Colon (tissue), 2 donors: ENCODE measurements at regions not wholly inside any gene's neighbourhood (a gene's known extent, or its start where the extent isn't known, plus 50 kb on each side); places are given as distances from the start of the nearest gene placed in this dataset.

Experiments used
- FAIRE-seq: peaks from 2 replicates; lab custom pipeline; 2012; peaks lifted over from hg19 to GRCh38; lab: Jason Lieb, UNC
- donor health status: control.
- donor health status: control.

DNA sequence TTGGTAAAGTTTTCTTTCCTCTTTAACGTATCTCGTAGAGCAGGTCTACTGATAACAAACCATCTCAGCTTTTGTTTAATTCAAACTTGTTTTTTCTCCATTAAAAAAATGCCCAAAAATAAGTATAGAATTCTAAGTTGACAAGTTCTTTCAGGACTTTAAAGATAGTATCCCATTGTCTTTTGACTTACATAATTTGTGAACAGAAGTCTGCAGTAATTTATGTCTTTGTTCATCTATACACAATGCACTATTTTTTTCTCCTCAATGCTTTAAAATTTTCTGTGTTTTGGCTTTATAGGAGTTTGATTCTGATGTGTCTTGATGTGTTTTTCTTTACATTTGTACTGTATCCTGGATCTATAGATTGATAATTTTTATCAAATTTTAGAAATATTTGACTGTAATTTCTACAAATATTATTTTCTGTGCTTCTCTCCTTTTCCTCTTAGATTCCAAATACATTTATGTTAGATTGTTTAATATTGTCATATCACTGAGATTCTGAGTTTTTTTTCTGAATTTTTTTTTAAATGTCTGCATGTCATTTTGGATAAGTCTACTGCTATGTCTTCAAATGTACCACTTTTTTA, 143.3 kb downstream of the FTCDNL1 start:
- no peak for FAIRE-seq

DNA sequence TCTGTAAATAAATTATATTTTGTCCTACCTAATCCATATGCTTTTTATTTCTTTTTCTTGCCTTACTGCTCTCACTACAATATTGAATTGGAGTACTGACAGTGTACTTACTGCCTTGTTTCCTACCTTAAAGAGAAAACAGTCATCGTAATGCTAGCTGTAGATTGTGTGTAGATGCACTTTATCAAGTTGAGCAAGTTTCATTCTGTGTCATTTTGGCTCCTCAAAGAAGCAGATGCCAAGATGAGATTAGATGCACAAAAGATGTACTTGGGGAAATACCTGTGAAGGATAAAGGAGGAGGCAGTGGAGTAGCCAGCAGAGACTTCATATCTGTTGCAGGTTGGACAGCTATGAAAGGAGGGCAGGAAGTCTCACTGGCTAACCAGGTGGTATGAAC, 145.5 kb downstream of the FTCDNL1 start:
- FAIRE-seq, result no peak

DNA sequence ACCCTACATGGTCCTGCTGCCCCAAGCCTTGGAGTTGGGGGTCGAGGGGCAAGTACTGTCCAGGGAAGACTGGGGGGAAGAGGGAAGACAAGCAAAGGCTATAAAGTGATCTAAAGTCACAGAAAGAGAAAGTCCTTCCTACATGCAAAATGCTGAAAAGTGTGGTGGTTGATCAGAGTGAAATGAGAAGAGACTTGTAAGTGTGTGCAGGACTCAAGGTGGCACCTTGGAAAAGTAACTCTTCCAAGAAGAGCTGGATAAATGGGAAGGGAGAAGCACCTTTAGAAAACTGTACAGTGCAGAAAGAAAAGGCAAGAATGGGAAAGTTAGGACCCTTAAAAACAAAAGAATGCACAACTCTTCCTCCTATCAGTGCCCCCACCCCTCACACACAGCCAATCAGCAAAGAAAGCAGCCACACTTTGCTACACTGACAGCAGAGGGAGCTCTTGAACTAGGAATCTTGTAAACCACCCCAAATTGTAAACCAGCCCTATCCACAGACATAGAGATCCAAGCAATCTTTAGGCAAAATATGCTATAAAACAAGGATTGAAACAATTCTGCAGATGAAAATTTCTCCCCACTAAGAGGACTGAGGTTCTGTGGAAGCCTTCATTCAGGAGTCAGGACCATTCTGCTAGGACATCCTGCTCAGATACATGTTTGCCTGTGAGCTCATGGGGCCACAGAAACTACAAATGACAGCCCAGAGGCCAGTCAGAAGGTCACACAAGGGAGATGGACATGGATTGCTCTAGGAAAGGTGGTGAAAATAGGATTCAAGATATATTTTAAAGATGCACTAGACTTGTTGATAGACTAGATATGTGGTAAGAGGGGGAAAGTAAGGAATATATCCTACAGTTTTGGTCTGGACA, 146.4 kb downstream of the FTCDNL1 start:
- no peak for FAIRE-seq

DNA sequence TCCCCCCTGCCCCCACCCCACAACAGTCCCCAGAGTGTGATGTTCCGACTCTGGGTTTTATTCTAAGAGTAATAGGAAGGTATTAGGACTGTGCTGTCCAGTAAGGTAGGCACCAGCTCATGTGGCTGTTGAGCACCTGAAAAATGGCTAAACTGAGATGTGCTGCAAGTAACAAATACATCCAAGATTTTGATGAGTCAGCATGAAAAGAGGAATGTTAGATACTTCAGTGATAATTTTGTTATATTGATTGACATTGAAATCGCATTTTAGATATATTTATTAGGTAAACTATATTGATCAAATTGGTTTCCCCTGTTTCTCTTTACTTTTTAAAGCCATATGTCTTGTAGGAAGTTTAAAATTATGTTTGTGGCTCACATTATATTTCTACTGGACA, 147.8 kb downstream of the FTCDNL1 start:
- no peak for FAIRE-seq

DNA sequence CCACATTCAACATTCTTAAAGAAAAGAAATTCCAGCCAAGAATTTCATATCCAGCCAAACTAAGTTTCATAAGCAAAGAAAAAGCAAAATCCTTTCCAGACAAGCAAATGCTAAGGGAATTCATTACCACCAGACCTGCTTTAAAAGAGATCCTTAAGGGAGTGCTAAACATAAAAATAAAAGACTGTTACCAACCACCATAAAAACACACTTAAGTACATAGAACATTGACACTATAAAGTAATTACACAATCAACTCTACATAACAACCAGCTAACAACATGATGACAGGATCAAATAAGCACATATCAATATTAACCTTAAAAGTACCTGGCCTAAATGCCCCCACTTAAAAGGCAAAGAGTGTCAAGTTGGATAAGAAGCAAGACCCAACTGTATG, 153.5 kb downstream of the FTCDNL1 start:
- no peak for FAIRE-seq

DNA sequence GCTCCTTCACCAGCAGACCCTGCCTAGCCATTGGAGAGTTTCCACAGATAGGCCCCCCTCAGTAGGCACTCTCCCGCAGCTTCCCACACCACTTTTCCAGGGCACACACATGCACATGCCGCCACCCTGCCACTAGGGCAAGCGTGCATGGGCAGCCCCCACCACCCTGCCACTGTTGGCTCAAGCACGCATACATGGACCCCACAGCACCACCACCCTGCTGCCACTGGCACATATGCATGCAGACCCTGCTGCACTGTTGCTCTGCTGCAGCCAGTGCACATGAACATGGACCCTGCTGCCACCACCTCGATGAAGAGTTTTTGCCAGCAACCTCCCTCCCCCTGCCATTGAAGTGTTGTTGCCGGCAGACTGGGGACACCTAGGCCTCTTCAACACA, 154.9 kb downstream of the FTCDNL1 start:
- no peak for FAIRE-seq

DNA sequence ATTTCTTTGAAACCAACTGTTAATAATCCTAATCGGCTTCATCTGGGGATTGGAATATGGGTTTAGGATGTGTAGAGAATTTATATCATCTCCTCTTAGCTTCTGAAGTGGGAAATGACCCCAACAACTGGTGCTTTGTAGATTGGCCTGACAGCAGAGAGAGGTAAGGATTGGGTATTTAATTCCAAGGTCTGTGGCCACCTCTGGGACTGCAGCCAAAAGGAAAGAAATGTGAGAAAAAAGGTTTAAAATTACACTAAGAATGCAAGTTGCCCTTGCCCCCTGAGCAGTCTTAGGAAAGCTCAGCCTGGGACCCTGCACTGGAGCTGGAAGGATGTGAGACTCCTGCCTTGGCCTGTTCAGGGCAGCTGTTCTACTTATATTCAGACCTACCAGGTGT, 157.1 kb downstream of the FTCDNL1 start:
- FAIRE-seq, result no peak

DNA sequence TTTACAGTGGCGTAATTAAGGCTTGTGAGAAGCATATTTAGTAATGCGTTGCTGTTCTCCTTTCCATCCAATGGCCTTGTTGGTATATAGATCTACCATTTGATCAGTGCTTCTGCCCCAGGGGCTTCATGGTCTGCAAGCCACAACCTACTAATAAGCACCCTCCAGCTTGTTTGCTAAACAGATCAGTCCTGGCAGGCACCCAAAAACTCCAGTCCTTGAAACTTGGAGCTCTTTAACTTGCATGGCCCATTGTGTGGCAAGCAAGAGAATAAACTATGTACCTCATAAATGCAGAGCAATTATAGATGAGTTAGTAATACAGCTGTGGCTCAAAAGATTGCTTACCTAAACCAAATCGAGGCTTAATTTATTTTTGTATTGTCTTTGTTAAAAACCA, 158.5 kb downstream of the FTCDNL1 start:
- FAIRE-seq, result no peak

DNA sequence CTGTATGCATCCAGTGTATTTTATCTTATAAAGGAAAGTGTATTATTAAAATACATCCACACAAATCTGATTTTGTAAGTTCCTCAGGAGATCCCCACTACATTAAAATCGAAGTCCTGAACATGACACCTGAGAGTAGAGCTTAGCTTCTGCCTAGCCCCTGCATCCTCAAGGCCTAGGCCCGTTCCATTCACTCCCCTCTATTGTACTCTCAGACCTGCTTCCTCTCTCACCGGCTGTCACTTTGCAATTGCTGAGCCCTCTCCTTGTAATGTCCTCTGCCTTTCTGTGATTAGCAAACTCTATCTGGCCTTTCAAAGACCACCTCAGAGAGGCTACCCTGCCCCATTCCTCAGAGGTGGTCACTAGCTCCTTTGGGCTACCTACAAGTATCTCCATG, 160.8 kb downstream of the FTCDNL1 start:
- FAIRE-seq, result no peak

DNA sequence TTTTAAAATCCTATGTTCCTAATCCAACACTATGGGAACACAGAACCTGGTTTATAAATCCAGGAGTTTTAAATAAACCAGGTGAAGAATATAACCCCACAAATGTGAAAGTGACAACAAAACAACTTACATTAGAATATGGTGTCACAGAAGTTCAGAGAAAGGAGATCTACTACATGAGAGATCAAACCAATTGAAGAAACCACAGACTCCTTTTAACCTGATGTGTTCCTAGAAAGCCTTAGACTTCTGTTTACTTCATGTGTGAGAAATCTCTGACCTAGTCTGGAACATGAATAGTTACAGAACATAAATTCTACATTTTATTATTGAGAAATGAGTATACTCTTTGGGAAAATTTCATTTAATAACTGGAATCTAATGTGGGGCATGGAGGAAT, 165.3 kb downstream of the FTCDNL1 start:
- no peak for FAIRE-seq

DNA sequence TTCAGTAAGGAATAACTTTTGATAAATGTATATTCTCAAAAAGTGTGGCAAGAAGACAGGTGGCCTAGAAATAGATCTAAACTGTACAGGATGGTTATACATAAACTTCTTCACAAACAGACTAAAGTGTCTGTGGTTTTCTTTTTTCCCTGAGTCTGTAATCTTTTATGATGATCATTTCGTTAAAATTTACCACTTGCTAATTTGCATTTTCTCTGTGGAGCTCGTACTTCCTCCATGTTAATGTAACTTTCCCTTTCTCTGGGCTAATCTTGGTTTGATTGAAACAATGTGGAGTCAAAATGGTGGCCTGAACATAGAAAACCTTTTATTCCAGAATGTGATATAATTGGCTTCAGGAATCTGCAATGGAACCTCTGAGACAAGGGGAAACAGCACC, 166.2 kb downstream of the FTCDNL1 start:
- FAIRE-seq, result peak; percentile 5

DNA sequence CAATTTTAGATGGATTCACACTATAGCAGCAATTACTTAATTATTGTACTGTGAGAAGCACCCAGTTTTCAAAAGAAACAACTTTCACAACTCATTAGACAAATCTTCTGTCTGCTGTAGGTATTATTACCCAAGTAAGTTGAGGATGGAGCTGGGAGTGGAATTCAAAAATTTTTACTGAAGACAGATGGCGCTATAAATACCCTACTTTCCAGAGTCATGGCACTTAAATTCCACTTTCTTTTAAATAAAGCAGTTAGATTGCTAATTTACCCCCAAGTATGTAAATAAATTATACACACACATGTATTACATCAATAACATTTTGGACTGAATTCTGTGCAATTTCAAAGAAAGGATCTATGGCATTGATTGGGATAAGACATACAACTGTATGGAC, 166.8 kb downstream of the FTCDNL1 start:
- no peak for FAIRE-seq

DNA sequence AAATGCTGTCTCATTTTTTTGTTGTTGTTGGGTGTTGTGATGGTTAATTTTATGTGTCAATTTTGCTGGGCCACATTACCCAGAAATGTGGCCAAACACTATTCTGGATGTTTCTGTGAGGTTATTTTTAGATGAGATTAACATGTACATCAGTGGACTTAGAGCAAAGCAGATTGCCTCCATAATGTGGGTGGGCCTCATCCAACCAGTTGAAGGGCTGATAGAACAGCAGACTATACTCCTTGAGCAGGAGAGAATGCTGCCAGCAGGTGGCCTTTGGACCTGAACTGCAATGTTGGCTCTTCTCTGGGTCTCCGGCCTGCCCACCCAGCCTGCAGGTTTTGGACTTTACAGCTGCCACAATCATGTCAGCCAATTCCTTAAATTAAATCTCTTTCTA, 169.0 kb downstream of the FTCDNL1 start:
- FAIRE-seq, result no peak

DNA sequence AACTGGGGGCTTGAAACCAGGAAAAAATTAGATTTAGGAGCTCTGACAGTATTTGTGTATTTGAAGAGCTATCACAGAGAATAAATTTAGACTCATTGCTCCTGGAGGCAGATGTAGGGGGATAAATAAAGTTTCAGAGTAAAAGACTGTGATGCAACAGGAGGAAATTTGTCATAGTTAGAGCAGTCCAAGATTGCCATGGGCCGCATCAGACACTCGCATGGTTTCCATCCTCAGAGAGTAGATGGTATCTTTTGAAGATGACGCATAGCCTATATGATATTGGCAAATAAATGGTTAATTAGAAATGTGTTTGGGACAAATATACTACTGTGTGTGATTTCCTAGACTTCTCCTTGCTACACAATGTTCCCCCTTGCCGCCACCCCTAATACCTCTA, 170.5 kb downstream of the FTCDNL1 start:
- no peak for FAIRE-seq

DNA sequence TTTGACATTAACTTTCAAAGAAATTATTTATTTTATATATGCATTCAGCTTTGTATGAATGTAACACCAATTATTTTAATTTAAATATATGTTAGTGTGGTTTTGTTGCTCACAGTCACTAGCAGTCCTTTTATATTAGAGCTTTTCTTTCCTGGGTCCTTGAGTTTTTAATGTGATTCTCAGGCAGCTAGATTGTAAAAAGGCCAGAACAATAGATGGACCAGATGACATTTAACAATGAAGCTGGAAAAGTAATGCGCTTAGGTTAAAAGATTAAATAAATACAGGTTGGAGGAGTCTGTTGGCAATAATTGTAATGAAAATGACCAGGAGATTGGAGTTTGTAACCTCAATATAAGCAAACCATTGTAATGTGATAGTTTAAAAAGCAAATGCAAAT, 171.1 kb downstream of the FTCDNL1 start:
- no peak for FAIRE-seq

DNA sequence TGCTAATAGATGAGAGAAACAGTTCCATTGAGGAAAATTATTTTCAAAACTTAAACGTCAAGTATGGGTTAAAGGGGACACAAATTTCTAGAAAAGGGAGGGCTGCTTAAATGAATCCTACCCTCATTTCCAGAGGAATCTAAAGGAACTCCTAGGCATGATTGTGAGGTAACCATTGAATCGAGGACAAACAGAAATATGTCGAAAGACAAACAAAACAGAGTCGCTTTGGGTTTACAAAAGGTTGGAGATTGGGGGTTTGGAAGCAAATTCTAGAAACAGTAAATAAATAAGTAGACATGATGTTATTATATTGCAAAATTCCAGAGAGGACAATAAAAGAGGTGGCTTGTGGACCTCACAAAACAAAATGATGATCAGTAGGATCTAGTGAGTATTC, 173.1 kb downstream of the FTCDNL1 start:
- no peak for FAIRE-seq

DNA sequence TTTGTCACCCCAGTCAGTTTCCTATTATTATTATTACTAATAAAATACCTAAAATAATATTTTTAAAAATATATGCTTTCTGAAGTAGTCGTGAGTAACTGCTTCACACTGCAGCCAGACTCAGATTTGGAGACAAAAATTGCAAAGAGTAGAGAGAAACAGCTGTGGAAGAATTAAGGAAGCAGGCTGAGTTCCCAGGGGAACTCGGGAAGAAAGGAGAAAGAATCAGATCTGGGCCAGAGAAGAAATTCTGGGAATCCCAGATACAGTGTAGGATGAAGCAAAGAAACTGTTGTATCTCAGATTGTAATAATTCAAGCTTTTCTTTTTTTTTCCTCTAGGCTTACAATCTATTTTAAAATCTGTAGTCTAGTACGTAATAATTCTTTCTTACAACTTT, 182.3 kb downstream of the FTCDNL1 start:
- no peak for FAIRE-seq

DNA sequence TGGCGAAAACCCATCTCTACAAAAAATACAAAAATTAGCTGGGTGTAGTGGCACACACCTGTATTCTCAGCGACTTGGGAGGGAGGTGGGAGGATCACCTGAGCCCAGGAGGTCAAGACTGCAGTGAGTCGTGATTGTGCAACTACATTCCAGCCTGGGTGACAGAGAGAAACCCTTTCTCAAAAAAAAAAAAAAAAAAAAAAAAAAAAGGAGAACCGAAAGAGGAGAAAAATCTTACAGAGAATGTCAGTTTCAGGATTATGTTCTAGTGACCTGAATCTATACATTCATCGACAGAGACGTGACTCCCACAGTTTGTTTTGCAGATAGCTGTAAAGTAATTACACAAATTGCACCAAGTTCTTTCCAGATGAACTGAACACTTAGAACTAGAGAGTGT, 187.8 kb downstream of the FTCDNL1 start:
- no peak for FAIRE-seq

DNA sequence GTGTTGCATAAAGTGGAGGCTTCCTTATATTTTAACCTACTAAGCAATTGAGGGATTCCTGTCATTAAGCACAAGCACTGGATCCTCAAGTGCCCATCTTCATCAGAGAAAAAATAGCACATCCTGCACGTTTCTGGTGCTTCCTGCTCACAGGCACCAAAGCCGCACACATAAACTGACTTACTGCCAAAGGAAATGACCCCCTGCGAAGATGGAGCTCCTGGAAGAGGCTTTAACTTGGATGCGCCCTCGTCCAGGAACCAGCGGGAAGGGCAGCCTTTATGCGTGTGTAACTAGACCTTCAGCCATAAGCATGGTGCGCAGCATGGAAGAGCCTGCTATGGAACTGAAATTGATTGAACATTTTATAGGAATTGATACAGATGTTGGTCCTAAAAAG, 188.7 kb downstream of the FTCDNL1 start:
- FAIRE-seq, result no peak

DNA sequence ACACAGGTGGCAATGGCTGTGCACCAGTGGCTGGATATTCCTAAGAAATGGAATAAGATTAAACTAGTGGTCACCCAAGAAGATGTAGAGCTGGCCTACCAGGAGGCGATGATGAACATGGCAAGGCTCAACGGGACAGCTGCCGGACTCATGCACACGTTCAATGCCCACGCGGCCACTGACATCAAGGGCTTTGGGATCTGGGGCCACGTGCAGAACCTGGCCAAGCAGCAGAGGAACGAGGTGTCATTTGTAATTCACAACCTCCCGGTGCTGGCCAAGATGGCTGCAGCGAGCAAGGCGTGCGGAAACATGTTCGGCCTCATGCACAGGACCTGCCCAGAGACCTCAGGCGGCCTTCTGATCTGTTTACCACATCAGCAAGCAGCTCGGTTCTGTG, 190.8 kb downstream of the FTCDNL1 start:
- FAIRE-seq, result no peak

DNA sequence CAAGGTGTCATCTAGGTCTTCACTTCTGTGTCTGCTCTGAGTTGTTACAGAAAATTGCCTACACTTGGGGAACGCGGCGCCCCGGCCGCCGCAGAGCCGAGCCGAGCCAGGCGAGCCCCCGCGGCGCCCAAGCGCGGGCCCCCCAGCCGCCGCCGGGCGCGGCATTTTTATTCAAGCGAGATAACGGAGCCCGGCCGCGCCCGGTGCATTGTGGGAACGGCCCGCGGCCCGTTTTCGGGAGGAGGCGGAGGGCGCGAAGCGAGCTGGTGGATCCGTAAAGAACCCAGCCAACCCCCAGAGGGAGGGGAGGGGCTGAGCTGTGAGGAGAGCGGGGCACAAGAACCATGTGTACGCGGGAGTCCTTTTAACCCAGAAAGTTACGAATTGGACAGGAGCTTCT, 191.8 kb downstream of the FTCDNL1 start:
- no peak for FAIRE-seq

DNA sequence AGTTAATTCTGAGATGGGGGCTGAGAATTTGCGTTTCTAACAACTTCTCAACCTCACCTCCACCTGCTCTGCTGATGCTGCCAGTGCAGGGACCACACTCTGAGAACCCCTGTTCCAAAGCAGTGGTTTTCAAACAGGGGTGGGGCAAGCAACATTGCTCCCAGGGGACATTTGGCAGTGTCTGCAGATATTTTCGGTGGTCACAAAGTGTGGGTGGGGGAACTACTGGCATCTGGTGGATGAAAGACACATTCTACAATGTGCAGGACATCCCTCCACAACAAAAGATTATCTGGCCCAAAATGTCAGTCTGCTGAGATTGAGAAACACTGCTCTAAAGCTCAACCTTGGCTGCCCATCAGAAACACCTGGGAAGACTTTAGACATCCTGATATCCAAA, 188.7 kb upstream of the SATB2 start:
- FAIRE-seq, result no peak

DNA sequence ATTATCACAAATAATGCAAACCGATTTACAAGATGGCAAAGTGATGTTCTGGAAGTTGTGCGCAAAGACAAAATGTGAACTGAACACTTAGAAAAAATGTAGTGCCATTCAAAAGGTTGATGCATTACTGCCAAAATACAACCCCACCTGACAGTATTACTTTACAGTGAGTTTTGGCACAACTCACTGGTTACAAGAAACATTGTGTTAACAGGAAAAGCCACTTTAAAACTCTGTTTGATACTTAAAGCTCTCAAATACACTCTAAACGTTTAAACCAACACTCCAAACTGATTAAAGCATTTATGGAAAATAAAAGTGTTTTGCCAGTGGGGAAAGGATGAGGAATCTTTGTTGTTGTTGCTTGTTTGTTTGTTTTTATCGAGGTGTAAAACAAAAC, 173.4 kb upstream of the SATB2 start:
- FAIRE-seq, result no peak

DNA sequence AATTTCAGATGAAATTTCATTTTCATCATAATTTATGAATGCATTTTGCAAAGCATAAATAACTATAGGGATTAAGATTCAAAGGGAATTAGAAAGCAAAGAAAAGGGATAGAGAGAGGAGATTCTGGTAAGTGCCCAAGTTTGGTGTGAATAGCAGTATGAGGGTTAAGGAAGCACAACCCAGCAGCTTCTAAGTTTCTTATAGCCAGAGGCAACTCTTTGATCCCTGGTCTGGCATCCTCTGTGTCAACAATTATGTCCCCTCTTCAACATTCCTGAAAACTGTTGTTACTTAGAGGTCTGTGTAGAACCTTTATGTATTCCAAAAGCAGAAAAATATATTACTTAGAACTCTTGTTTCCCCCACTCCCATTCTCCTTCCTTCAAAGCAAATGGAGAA, 171.6 kb upstream of the SATB2 start:
- FAIRE-seq, result no peak
